OCI-LY1 (cell line): ENCODE measurements at regions not wholly inside any gene's neighbourhood (a gene's known extent, or its start where the extent isn't known, plus 50 kb on each side); places are given as distances from the start of the nearest gene placed in this dataset.
"Not testable (repeated sequence)": the region's sequence is repeated elsewhere in the genome, so short reads cannot be mapped to it uniquely, and the experiment has no call there.

Experiments
- EZH2 ChIP-seq: fragments of 200-600 bp; sonication (generic), shearing (Covaris generic); IDR thresholded peaks from 2 replicates; pipeline ENCODE4 v1.8.0; 2017; ENCODE audit warnings: borderline replicate concordance, mixed run types, mild to moderate bottlenecking, antibody characterized with exemption, low read length, moderate library complexity, mixed read lengths
- TF ChIP-seq, protein P1 (sequence below): fragments of 200-600 bp; sonication (generic), shearing (Covaris generic); IDR thresholded peaks from 2 replicates; pipeline ENCODE4 v1.5.1; 2017; ENCODE audit warnings: mild to moderate bottlenecking, antibody characterized with exemption, low read length, moderate library complexity, mixed read lengths

GRCh38 chr4:126771618-126772017 is 861.1 kb upstream of the INTU start:
- not testable (repeated sequence) for TF ChIP-seq EZH2
- TF ChIP-seq, protein P1, sequence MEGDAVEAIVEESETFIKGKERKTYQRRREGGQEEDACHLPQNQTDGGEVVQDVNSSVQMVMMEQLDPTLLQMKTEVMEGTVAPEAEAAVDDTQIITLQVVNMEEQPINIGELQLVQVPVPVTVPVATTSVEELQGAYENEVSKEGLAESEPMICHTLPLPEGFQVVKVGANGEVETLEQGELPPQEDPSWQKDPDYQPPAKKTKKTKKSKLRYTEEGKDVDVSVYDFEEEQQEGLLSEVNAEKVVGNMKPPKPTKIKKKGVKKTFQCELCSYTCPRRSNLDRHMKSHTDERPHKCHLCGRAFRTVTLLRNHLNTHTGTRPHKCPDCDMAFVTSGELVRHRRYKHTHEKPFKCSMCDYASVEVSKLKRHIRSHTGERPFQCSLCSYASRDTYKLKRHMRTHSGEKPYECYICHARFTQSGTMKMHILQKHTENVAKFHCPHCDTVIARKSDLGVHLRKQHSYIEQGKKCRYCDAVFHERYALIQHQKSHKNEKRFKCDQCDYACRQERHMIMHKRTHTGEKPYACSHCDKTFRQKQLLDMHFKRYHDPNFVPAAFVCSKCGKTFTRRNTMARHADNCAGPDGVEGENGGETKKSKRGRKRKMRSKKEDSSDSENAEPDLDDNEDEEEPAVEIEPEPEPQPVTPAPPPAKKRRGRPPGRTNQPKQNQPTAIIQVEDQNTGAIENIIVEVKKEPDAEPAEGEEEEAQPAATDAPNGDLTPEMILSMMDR: not testable (repeated sequence)
